H9 (cell line): ENCODE measurements at regions not wholly inside any gene's neighbourhood (a gene's known extent, or its start where the extent isn't known, plus 50 kb on each side); places are given as distances from the start of the nearest gene placed in this dataset.

ENCODE experiments used
- DNase-seq: peaks from one replicate; pipeline ENCODE4 v3.0.0-alpha.2; 2017
- H2AFZ ChIP-seq: one replicate; pipeline ENCODE4 v1.6.1; 2013; ENCODE audit warnings: mild to moderate bottlenecking, low read length, control low read depth, moderate library complexity
- H2AK5ac ChIP-seq: 2 replicates; pipeline ENCODE4 v1.6.1; 2013; ENCODE audit warnings: low read length, control low read depth, mixed read lengths; ENCODE audit not compliant: insufficient read length
- H2BK120ac ChIP-seq: one replicate; pipeline ENCODE4 v1.6.1; 2013; ENCODE audit warnings: low read depth, mild to moderate bottlenecking, low read length, control low read depth, inconsistent platforms; ENCODE audit not compliant: poor library complexity, severe bottlenecking
- H2BK12ac ChIP-seq: 2 replicates; pipeline ENCODE4 v1.6.1; 2013; ENCODE audit warnings: low read length, control low read depth, mixed read lengths, low read depth; ENCODE audit not compliant: insufficient read length
- H2BK15ac ChIP-seq: 2 replicates; pipeline ENCODE4 v1.6.1; 2013; ENCODE audit warnings: low read depth, low read length, control low read depth
- H2BK20ac ChIP-seq: one replicate; pipeline ENCODE4 v1.6.1; 2013; ENCODE audit warnings: low read depth, mild to moderate bottlenecking, low read length, control low read depth, inconsistent platforms; ENCODE audit not compliant: poor library complexity, severe bottlenecking
- H2BK5ac ChIP-seq: 2 replicates; pipeline ENCODE4 v1.6.1; 2013; ENCODE audit warnings: low read length, control low read depth, mixed read lengths; ENCODE audit not compliant: insufficient read length
- H3K14ac ChIP-seq: 2 replicates; pipeline ENCODE4 v1.6.1; 2013; ENCODE audit warnings: low read length, control low read depth; ENCODE audit not compliant: insufficient read depth
- H3K18ac ChIP-seq: 2 replicates; pipeline ENCODE4 v1.6.1; 2013; ENCODE audit warnings: low read depth, mild to moderate bottlenecking, mixed read lengths, low read length, control low read depth; ENCODE audit not compliant: insufficient read length
- H3K23ac ChIP-seq: 2 replicates; pipeline ENCODE4 v1.6.1; 2013; ENCODE audit warnings: low read length, control low read depth, mixed read lengths, low read depth; ENCODE audit not compliant: insufficient read length
- H3K23me2 ChIP-seq: 2 replicates; pipeline ENCODE4 v1.6.1; 2013; ENCODE audit warnings: low read depth, mild to moderate bottlenecking, mixed read lengths, low read length, control low read depth; ENCODE audit not compliant: insufficient read length, poor library complexity, severe bottlenecking
- H3K27ac ChIP-seq: 2 replicates; pipeline ENCODE4 v1.5.1; 2013; ENCODE audit warnings: low read length, control low read depth, mixed read lengths, low read depth; ENCODE audit not compliant: insufficient read length
- H3K27me3 ChIP-seq: 2 replicates; pipeline ENCODE4 v1.6.1; 2013; ENCODE audit warnings: low read length, control low read depth, inconsistent platforms; ENCODE audit not compliant: insufficient read depth
- H3K4ac ChIP-seq: 2 replicates; pipeline ENCODE4 v1.6.1; 2013; ENCODE audit warnings: low read depth, mild to moderate bottlenecking, control low read depth, inconsistent platforms, low read length, moderate library complexity
- H3K4me1 ChIP-seq: 2 replicates; pipeline ENCODE4 v1.6.1; 2013; ENCODE audit warnings: low read length, control low read depth, inconsistent platforms; ENCODE audit not compliant: insufficient read depth
- H3K4me2 ChIP-seq: 2 replicates; pipeline ENCODE4 v1.6.1; 2013; ENCODE audit warnings: low read length, control low read depth, mixed read lengths; ENCODE audit not compliant: insufficient read length, insufficient read depth
- H3K56ac ChIP-seq: 2 replicates; pipeline ENCODE4 v1.6.1; 2013; ENCODE audit warnings: low read depth, mild to moderate bottlenecking, mixed read lengths, low read length, control low read depth; ENCODE audit not compliant: insufficient read length
- H3K79me1 ChIP-seq: 2 replicates; pipeline ENCODE4 v1.6.1; 2013; ENCODE audit warnings: low read depth, mild to moderate bottlenecking, moderate library complexity, low read length, control low read depth, inconsistent platforms; ENCODE audit not compliant: insufficient read depth, poor library complexity, severe bottlenecking
- H3K79me2 ChIP-seq: 2 replicates; pipeline ENCODE4 v1.6.1; 2013; ENCODE audit warnings: low read length, control low read depth, inconsistent platforms; ENCODE audit not compliant: insufficient read depth
- H3K9ac ChIP-seq: 2 replicates; pipeline ENCODE4 v1.6.1; 2013; ENCODE audit warnings: low read length, control low read depth, mixed read lengths; ENCODE audit not compliant: insufficient read length; ENCODE audit errors: extremely low read depth
- H3K9me3 ChIP-seq: one replicate; pipeline ENCODE4 v1.6.1; 2013; ENCODE audit warnings: low read depth, low read length, inconsistent platforms; ENCODE audit not compliant: control insufficient read depth
- H3T11ph ChIP-seq: one replicate; pipeline ENCODE4 v1.6.1; 2013; ENCODE audit warnings: mild to moderate bottlenecking, low read length, control low read depth, inconsistent platforms
- H4K20me1 ChIP-seq: one replicate; pipeline ENCODE4 v1.6.1; 2013; ENCODE audit not compliant: control insufficient read depth, insufficient read length, insufficient read depth
- H4K5ac ChIP-seq: 2 replicates; pipeline ENCODE4 v1.6.1; 2013; ENCODE audit warnings: low read depth, mild to moderate bottlenecking, mixed read lengths, low read length, control low read depth; ENCODE audit not compliant: insufficient read length
- H4K8ac ChIP-seq: replicated peaks from 2 replicates; pipeline ENCODE4 v1.6.1; 2013; ENCODE audit warnings: low read length, control low read depth, mixed read lengths, low read depth; ENCODE audit not compliant: insufficient read length
- H4K91ac ChIP-seq: 2 replicates; pipeline ENCODE4 v1.6.1; 2013; ENCODE audit warnings: low read depth, mild to moderate bottlenecking, moderate library complexity, mixed read lengths, low read length, control low read depth; ENCODE audit not compliant: insufficient read length
- H3K27ac Mint-ChIP-seq, 3 experiments: 2 replicates in 2 of 3; 3 replicates in 1 of 3; pipeline ENCODE4 v1.8.0; 2020 to 2021; ENCODE audit warnings: mixed read lengths in 3 of 3, mild to moderate bottlenecking in 1 of 3, moderate library complexity in 1 of 3
- H3K27me3 Mint-ChIP-seq: 2 replicates; pipeline ENCODE4 v1.8.0; 2021; ENCODE audit warnings: low read depth, mild to moderate bottlenecking, moderate library complexity, mixed read lengths
- H3K36me3 Mint-ChIP-seq, 3 experiments: 2 replicates in 2 of 3; 3 replicates in 1 of 3; pipeline ENCODE4 v1.8.0; 2020 to 2021; ENCODE audit warnings: low read depth in 3 of 3, mixed read lengths in 3 of 3; ENCODE audit not compliant: insufficient read depth in 1 of 3
- H3K4me1 Mint-ChIP-seq, 2 experiments: 2 replicates each; pipeline ENCODE4 v1.8.0; 2020; ENCODE audit warnings: mixed read lengths in 2 of 2
- H3K4me3 Mint-ChIP-seq, 2 experiments: 2 replicates in 1 of 2; 3 replicates in 1 of 2; pipeline ENCODE4 v1.8.0; 2020 to 2021; ENCODE audit warnings: mild to moderate bottlenecking in 2 of 2, mixed read lengths in 2 of 2, moderate library complexity in 1 of 2
- H3K9me3 Mint-ChIP-seq, 2 experiments: 2 replicates in 1 of 2; 3 replicates in 1 of 2; pipeline ENCODE4 v1.8.0; 2020; ENCODE audit warnings: mild to moderate bottlenecking in 2 of 2, mixed read lengths in 2 of 2, moderate library complexity in 1 of 2
- WGBS: extraction: QIAGEN DNeasy Blood & Tissue Kit; methylation state at CpG from one replicate; pipeline ENCODE4 v1.1.7; 2013; ENCODE audit warnings: missing lambda C conversion rate, low lambda C conversion rate, mixed read lengths; ENCODE audit not compliant: insufficient read length; ENCODE audit errors: extremely low coverage; 5-methylcytosine and 5-hydroxymethylcytosine counted together
- TF ChIP-seq, protein P1 (sequence below): fragments of 200-600 bp; sonication (generic); conservative IDR thresholded peaks from 3 replicates; pipeline ENCODE4 v1.8.0; 2021; ENCODE audit warnings: antibody characterized with exemption, mild to moderate bottlenecking

DNA sequence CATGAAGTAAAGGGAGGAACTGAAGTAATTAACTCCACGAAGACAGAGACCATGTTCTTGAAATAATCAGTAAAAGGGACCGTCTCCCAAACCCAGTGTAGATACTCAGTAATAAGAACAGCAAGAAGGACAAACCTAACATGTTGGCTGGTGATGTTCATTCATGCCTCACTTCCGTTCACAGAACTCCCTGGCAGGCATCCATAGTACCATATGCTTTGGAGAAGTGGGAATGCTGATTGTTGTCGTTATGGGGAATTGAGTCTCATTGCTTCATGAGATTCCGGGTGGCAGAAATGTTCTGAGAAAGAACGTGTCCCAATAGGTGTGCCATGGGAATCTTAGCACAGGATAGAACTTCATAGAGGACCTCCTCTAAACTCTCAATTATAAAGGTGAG, 452.3 kb downstream of the ZSWIM6 start:
- H2AK5ac ChIP-seq: no peak overlapping the region
- no peak overlapping the region for H3K4me2 ChIP-seq
- no peaks in the 10 kb centered on the region for H3K79me1 ChIP-seq
- no peak overlapping the region for H2BK120ac ChIP-seq
- no peak overlapping the region for H3K23ac ChIP-seq
- WGBS: no CpG with 5 or more reads among the region's 6 CpGs
- no peak overlapping the region for H3K4ac ChIP-seq
- H3K27me3 Mint-ChIP-seq: no peaks in the 10 kb centered on the region
- H3T11ph ChIP-seq: no peak overlapping the region
- H4K5ac ChIP-seq: no peak overlapping the region
- no peak overlapping the region for H3K18ac ChIP-seq
- no peak overlapping the region for H4K8ac ChIP-seq
- no peak overlapping the region for H3K27ac ChIP-seq
- H2BK5ac ChIP-seq: no peak overlapping the region
- H3K56ac ChIP-seq: no peak overlapping the region
- no peak overlapping the region for H3K27ac Mint-ChIP-seq
- H3K79me2 ChIP-seq: no peaks in the 10 kb centered on the region
- no peaks in the 10 kb centered on the region; a peak in 1 of 7 replicates for H3K36me3 Mint-ChIP-seq
- no peak for DNase-seq
- no peaks in the 10 kb centered on the region; the same call in 1 of the 2 replicates for H3K4me1 ChIP-seq
- H3K27me3 ChIP-seq: no peaks in the 10 kb centered on the region
- no peak overlapping the region for H2BK12ac ChIP-seq
- no peaks in the 10 kb centered on the region for H3K9me3 Mint-ChIP-seq
- no peak overlapping the region for H3K4me3 Mint-ChIP-seq
- no peaks in the 10 kb centered on the region for H3K9me3 ChIP-seq
- H3K9ac ChIP-seq: no peak overlapping the region
- TF ChIP-seq, protein P1, sequence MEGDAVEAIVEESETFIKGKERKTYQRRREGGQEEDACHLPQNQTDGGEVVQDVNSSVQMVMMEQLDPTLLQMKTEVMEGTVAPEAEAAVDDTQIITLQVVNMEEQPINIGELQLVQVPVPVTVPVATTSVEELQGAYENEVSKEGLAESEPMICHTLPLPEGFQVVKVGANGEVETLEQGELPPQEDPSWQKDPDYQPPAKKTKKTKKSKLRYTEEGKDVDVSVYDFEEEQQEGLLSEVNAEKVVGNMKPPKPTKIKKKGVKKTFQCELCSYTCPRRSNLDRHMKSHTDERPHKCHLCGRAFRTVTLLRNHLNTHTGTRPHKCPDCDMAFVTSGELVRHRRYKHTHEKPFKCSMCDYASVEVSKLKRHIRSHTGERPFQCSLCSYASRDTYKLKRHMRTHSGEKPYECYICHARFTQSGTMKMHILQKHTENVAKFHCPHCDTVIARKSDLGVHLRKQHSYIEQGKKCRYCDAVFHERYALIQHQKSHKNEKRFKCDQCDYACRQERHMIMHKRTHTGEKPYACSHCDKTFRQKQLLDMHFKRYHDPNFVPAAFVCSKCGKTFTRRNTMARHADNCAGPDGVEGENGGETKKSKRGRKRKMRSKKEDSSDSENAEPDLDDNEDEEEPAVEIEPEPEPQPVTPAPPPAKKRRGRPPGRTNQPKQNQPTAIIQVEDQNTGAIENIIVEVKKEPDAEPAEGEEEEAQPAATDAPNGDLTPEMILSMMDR: no peak
- no peaks in the 10 kb centered on the region for H4K20me1 ChIP-seq
- no peak overlapping the region for H4K91ac ChIP-seq
- no peaks in the 10 kb centered on the region for H3K23me2 ChIP-seq
- no peak overlapping the region for H2AFZ ChIP-seq
- H2BK20ac ChIP-seq: no peak overlapping the region
- H3K4me1 Mint-ChIP-seq: peaks cover 5 to 10% of the 10 kb centered on the region in 2 experiments
- no peak overlapping the region for H3K14ac ChIP-seq
- no peak overlapping the region for H2BK15ac ChIP-seq
